ENCODE measurements at regions not wholly inside any gene's neighbourhood (a gene's known extent, or its start where the extent isn't known, plus 50 kb on each side); places are given as distances from the start of the nearest gene placed in this dataset.

GRCh38 chr1:60716472-60716871 lies 365.9 kb upstream of the NFIA start:
- Histone ChIP-seq H3K4me3 (ENCODE audit: control insufficient read depth in 2 of 3, extremely low read depth in 1 of 3, insufficient read depth in 2 of 3, low read depth in 1 of 3, low read length in 3 of 3) (no peak overlapping the region), H3K79me2 (ENCODE audit: control insufficient read depth, insufficient read depth, low read length) (no peaks in the 10 kb centered on the region), H3K9me3 (ENCODE audit: control insufficient read depth, low read depth, low read length) (no peaks in the 10 kb centered on the region), H3K27me3 (ENCODE audit: control insufficient read depth, extremely low read depth, insufficient read depth, low read length) (no peaks in the 10 kb centered on the region), H3K27ac (ENCODE audit: control insufficient read depth, insufficient read depth, low read length) (no peak overlapping the region), H3K4me1 (ENCODE audit: control insufficient read depth, extremely low read depth, insufficient read depth, low read length) (no peaks in the 10 kb centered on the region), H4K20me1 (ENCODE audit: control insufficient read depth, extremely low read depth, insufficient read depth, low read length) (no peaks in the 10 kb centered on the region), H2AFZ (ENCODE audit: control insufficient read depth, low read length) (no peak overlapping the region), H3K4me2 (ENCODE audit: control insufficient read depth, extremely low read depth, insufficient read depth, low read depth, low read length) (no peak overlapping the region), H3K9ac (ENCODE audit: control insufficient read depth, extremely low read depth, insufficient read depth, low read length) (no peak overlapping the region), H3K9me1 (ENCODE audit: control insufficient read depth, extremely low read depth, insufficient read depth, low read length) (no peaks in the 10 kb centered on the region), H3K36me3 (ENCODE audit: control insufficient read depth in 2 of 2, extremely low read depth in 1 of 2, insufficient read depth in 2 of 2, low read length in 2 of 2) (no peaks in the 10 kb centered on the region)
- dilution Hi-C loops (cut with MboI; ENCODE audit: extremely low pct_ligation_motif_present, low sequenced_read_pairs): no loop called here
- FAIRE-seq: no peak
- no peak for TF ChIP-seq EZH2 (IDR thresholded peaks at IDR 0.05; ENCODE audit: low read length)
- no peak for TF ChIP-seq CTCF (optimal IDR thresholded peaks at IDR 0.05 in 1 of 3, IDR thresholded peaks at IDR 0.05 in 1 of 3, conservative IDR thresholded peaks at IDR 0.05 in 1 of 3; ENCODE audit: extremely low read depth in 1 of 3, insufficient read depth in 2 of 3, low read length in 3 of 3)
- no peak for DNase-seq (ENCODE audit: low read depth, low spot score)

GRCh38 chr1:60715970-60716369 lies 366.4 kb upstream of the NFIA start:
- Histone ChIP-seq H3K4me3 (ENCODE audit: control insufficient read depth in 2 of 3, extremely low read depth in 1 of 3, insufficient read depth in 2 of 3, low read depth in 1 of 3, low read length in 3 of 3) (no peak overlapping the region), H3K36me3 (ENCODE audit: control insufficient read depth in 2 of 2, extremely low read depth in 1 of 2, insufficient read depth in 2 of 2, low read length in 2 of 2) (no peaks in the 10 kb centered on the region), H3K79me2 (ENCODE audit: control insufficient read depth, insufficient read depth, low read length) (no peaks in the 10 kb centered on the region), H4K20me1 (ENCODE audit: control insufficient read depth, extremely low read depth, insufficient read depth, low read length) (no peaks in the 10 kb centered on the region), H3K27ac (ENCODE audit: control insufficient read depth, insufficient read depth, low read length) (no peak overlapping the region), H3K4me2 (ENCODE audit: control insufficient read depth, extremely low read depth, insufficient read depth, low read depth, low read length) (no peak overlapping the region), H3K9ac (ENCODE audit: control insufficient read depth, extremely low read depth, insufficient read depth, low read length) (no peak overlapping the region), H3K27me3 (ENCODE audit: control insufficient read depth, extremely low read depth, insufficient read depth, low read length) (no peaks in the 10 kb centered on the region), H3K4me1 (ENCODE audit: control insufficient read depth, extremely low read depth, insufficient read depth, low read length) (no peaks in the 10 kb centered on the region), H3K9me1 (ENCODE audit: control insufficient read depth, extremely low read depth, insufficient read depth, low read length) (no peaks in the 10 kb centered on the region), H2AFZ (ENCODE audit: control insufficient read depth, low read length) (no peak overlapping the region), H3K9me3 (ENCODE audit: control insufficient read depth, low read depth, low read length) (no peaks in the 10 kb centered on the region)
- FAIRE-seq: no peak
- TF ChIP-seq CTCF (optimal IDR thresholded peaks at IDR 0.05 in 1 of 3, IDR thresholded peaks at IDR 0.05 in 1 of 3, conservative IDR thresholded peaks at IDR 0.05 in 1 of 3; ENCODE audit: extremely low read depth in 1 of 3, insufficient read depth in 2 of 3, low read length in 3 of 3) (no peak), EZH2 (IDR thresholded peaks at IDR 0.05; ENCODE audit: low read length) (no peak)
- dilution Hi-C loops (cut with MboI; ENCODE audit: extremely low pct_ligation_motif_present, low sequenced_read_pairs): no loop called here
- no peak for DNase-seq (ENCODE audit: low read depth, low spot score)

Data from keratinocyte (primary cell).